H1 (cell line): ENCODE measurements at regions not wholly inside any gene's neighbourhood (a gene's known extent, or its start where the extent isn't known, plus 50 kb on each side); places are given as distances from the start of the nearest gene placed in this dataset.

Experiments
- CTCF ChIA-PET: fragments of 300-600 bp; sonication (Branson Sonifier 250); formaldehyde crosslinking; loops from one replicate; lab custom pipeline; 2021; ENCODE audit not compliant: partially characterized antibody; lab: Charles Lee
- POLR2A ChIA-PET: fragments of 300-600 bp; sonication (Branson Sonifier 250); formaldehyde crosslinking; loops from one replicate; lab custom pipeline; 2021; ENCODE audit warnings: inconsistent platforms; ENCODE audit not compliant: partially characterized antibody; lab: Charles Lee
- DNase-seq, 2 experiments: peaks; one replicate each; pipeline versions ENCODE4 v3.0.0 to v3.0.0-alpha.2; 2010 to 2022; ENCODE audit warnings: low spot score in 2 of 2, low read depth in 1 of 2, mixed read lengths in 1 of 2
- FAIRE-seq: peaks from 2 replicates; lab custom pipeline; 2011; peaks lifted over from hg19 to GRCh38; lab: Jason Lieb, UNC
- H2AFZ ChIP-seq: 2 replicates; pipeline ENCODE4 v1.8.1; 2012; ENCODE audit warnings: low read length, inconsistent platforms
- H2AK5ac ChIP-seq: 2 replicates; pipeline ENCODE4 v1.6.1; 2013; ENCODE audit warnings: low read depth, low read length
- H2BK120ac ChIP-seq: replicated peaks from 2 replicates; pipeline ENCODE3; 2013; ENCODE audit warnings: low read depth, low read length, inconsistent platforms
- H2BK12ac ChIP-seq: 2 replicates; pipeline ENCODE4 v1.6.1; 2013; ENCODE audit warnings: low read depth, low read length
- H2BK15ac ChIP-seq: 2 replicates; pipeline ENCODE4 v1.6.1; 2013; ENCODE audit warnings: low read length
- H2BK20ac ChIP-seq: 2 replicates; pipeline ENCODE4 v1.6.1; 2013; ENCODE audit warnings: low read length
- H2BK5ac ChIP-seq: 2 replicates; pipeline ENCODE4 v1.6.1; 2013; ENCODE audit warnings: low read depth, low read length
- H3K14ac ChIP-seq: 2 replicates; pipeline ENCODE4 v1.6.1; 2013; ENCODE audit warnings: inconsistent platforms; ENCODE audit not compliant: insufficient read length
- H3K18ac ChIP-seq: 2 replicates; pipeline ENCODE4 v1.6.1; 2013; ENCODE audit warnings: low read length; ENCODE audit errors: extremely low read depth
- H3K23ac ChIP-seq: 2 replicates; pipeline ENCODE4 v1.6.1; 2013; ENCODE audit warnings: inconsistent platforms; ENCODE audit not compliant: insufficient read length
- H3K23me2 ChIP-seq: 2 replicates; pipeline ENCODE4 v1.6.1; 2013; ENCODE audit warnings: low read depth, low read length
- H3K27ac ChIP-seq: 2 replicates; pipeline ENCODE4 v1.6.1; 2011; ENCODE audit warnings: low read depth, low read length, inconsistent platforms
- H3K27me3 ChIP-seq, 4 experiments: replicated peaks in 1 of 4; 1 replicate in 1 of 4; 2 replicates in 3 of 4; pipeline versions ENCODE4 v1.6.1 to v1.8.1; 2011 to 2013; ENCODE audit warnings: low read length in 3 of 4, mild to moderate bottlenecking in 3 of 4, inconsistent platforms in 2 of 4, mixed read lengths in 2 of 4, moderate library complexity in 1 of 4; ENCODE audit not compliant: control insufficient read depth in 3 of 4, insufficient read depth in 3 of 4; ENCODE audit errors: extremely low read depth in 1 of 4
- H3K36me3 ChIP-seq, 4 experiments: 2 replicates each; pipeline versions ENCODE4 v1.6.1 to v1.8.1; 2011 to 2013; ENCODE audit warnings: mild to moderate bottlenecking in 4 of 4, low read length in 3 of 4, moderate library complexity in 2 of 4, control low read depth in 1 of 4, inconsistent platforms in 1 of 4; ENCODE audit not compliant: insufficient read depth in 4 of 4, control insufficient read depth in 2 of 4
- H3K4ac ChIP-seq: replicated peaks from 2 replicates; pipeline ENCODE3; 2013; ENCODE audit warnings: low read length, low read depth, mixed read lengths, inconsistent platforms; ENCODE audit not compliant: insufficient read length
- H3K4me1 ChIP-seq, 4 experiments: replicated peaks in 1 of 4; 1 replicate in 1 of 4; 2 replicates in 3 of 4; pipeline versions ENCODE4 v1.6.1 to v1.8.1; 2011 to 2013; ENCODE audit warnings: low read length in 3 of 4, inconsistent platforms in 2 of 4, mixed read lengths in 1 of 4; ENCODE audit not compliant: insufficient read depth in 4 of 4, control insufficient read depth in 3 of 4
- H3K4me2 ChIP-seq, 2 experiments: 2 replicates each; pipeline versions ENCODE4 v1.6.1 to v1.8.1; 2011 to 2013; ENCODE audit warnings: low read depth in 2 of 2, low read length in 2 of 2, control low read depth in 1 of 2, inconsistent platforms in 1 of 2, mild to moderate bottlenecking in 1 of 2; ENCODE audit not compliant: insufficient read depth in 1 of 2
- H3K4me3 ChIP-seq, 4 experiments: fragments of 200-600, 300-600 bp in 1 of 4; sonication (generic), shearing (Covaris generic), sonication (Bioruptor Twin) in 1 of 4; 2 replicates each; pipeline versions ENCODE4 v1.5.1 to v1.8.1; 2011 to 2016; ENCODE audit warnings: low read length in 4 of 4, low read depth in 3 of 4, control low read depth in 2 of 4, inconsistent platforms in 2 of 4, mild to moderate bottlenecking in 2 of 4, mixed read lengths in 1 of 4, moderate library complexity in 1 of 4; ENCODE audit not compliant: insufficient read depth in 2 of 4; ENCODE audit errors: extremely low read depth in 1 of 4
- H3K56ac ChIP-seq: replicated peaks from 2 replicates; pipeline ENCODE3; 2013; ENCODE audit warnings: low read depth, mild to moderate bottlenecking, mixed read lengths, low read length, inconsistent platforms; ENCODE audit not compliant: insufficient read length
- H3K79me1 ChIP-seq: 2 replicates; pipeline ENCODE4 v1.6.1; 2013; ENCODE audit warnings: low read depth, low read length, control low read depth
- H3K79me2 ChIP-seq, 2 experiments: 2 replicates each; pipeline versions ENCODE4 v1.6.1 to v1.8.1; 2012 to 2013; ENCODE audit warnings: low read length in 2 of 2, mild to moderate bottlenecking in 2 of 2, inconsistent platforms in 1 of 2; ENCODE audit not compliant: insufficient read depth in 2 of 2, control insufficient read depth in 1 of 2
- H3K9ac ChIP-seq, 4 experiments: replicated peaks in 1 of 4; 1 replicate in 1 of 4; 2 replicates in 3 of 4; pipeline versions ENCODE4 v1.6.1 to v1.8.1; 2011 to 2013; ENCODE audit warnings: low read depth in 3 of 4, low read length in 3 of 4, control low read depth in 2 of 4, mild to moderate bottlenecking in 2 of 4, moderate library complexity in 2 of 4, inconsistent platforms in 1 of 4; ENCODE audit errors: extremely low read depth in 1 of 4
- H3K9me3 ChIP-seq, 2 experiments: 2 replicates each; pipeline versions ENCODE4 v1.6.1 to v1.8.1; 2012 to 2013; ENCODE audit warnings: mild to moderate bottlenecking in 2 of 2, moderate library complexity in 2 of 2, control low read depth in 1 of 2, inconsistent platforms in 1 of 2, low read depth in 1 of 2, low read length in 1 of 2, mixed read lengths in 1 of 2; ENCODE audit not compliant: insufficient read depth in 2 of 2
- H4K20me1 ChIP-seq, 2 experiments: replicated peaks in 1 of 2; 2 replicates each; pipeline versions ENCODE3 to v1.8.1; 2011 to 2013; ENCODE audit warnings: inconsistent platforms in 2 of 2, low read length in 2 of 2, mild to moderate bottlenecking in 1 of 2; ENCODE audit not compliant: insufficient read depth in 2 of 2, control insufficient read depth in 1 of 2
- H4K5ac ChIP-seq: 2 replicates; pipeline ENCODE4 v1.6.1; 2013; ENCODE audit warnings: low read length, low read depth, mixed read lengths, inconsistent platforms; ENCODE audit not compliant: insufficient read length
- H4K8ac ChIP-seq: 2 replicates; pipeline ENCODE4 v1.8.0; 2013; ENCODE audit warnings: mild to moderate bottlenecking, moderate library complexity, low read length, inconsistent platforms; ENCODE audit not compliant: insufficient read depth; ENCODE audit errors: extremely low read depth
- H4K91ac ChIP-seq: replicated peaks from 2 replicates; pipeline ENCODE3; 2013; ENCODE audit warnings: low read length, mixed read lengths, inconsistent platforms; ENCODE audit not compliant: insufficient read length
- ASH2L ChIP-seq: fragments of 200-600, 300-600 bp; sonication (generic); IDR thresholded peaks from one replicate; pipeline ENCODE4 v1.7.1; 2017; ENCODE audit warnings: low read length
- BCL11A ChIP-seq, 2 experiments: IDR thresholded peaks; one replicate each; pipeline ENCODE4 v1.6.1; 2011; ENCODE audit warnings: low read depth in 2 of 2, low read length in 2 of 2, mild to moderate bottlenecking in 2 of 2
- BRCA1 ChIP-seq: IDR thresholded peaks from 2 replicates; pipeline ENCODE4 v1.6.1; 2012; ENCODE audit warnings: low read depth, low read length, improper control_type of control experiment
- CREB1 ChIP-seq: IDR thresholded peaks from 2 replicates; pipeline ENCODE4 v1.6.1; 2012; ENCODE audit warnings: inconsistent platforms
- HDAC6 ChIP-seq: IDR thresholded peaks from one replicate; pipeline ENCODE4 v1.7.1; 2012; ENCODE audit warnings: low read depth, mild to moderate bottlenecking, inconsistent platforms, low read length, moderate library complexity
- KDM4A ChIP-seq: IDR thresholded peaks from one replicate; pipeline ENCODE4 v1.7.1; 2012; ENCODE audit warnings: low read depth, mild to moderate bottlenecking, moderate library complexity, low read length, inconsistent platforms; ENCODE audit not compliant: severe bottlenecking
- KDM5A ChIP-seq: fragments of 200-600 bp; IDR thresholded peaks from 2 replicates; pipeline ENCODE4 v1.7.1; 2012; ENCODE audit warnings: mild to moderate bottlenecking, low read length, inconsistent platforms, mixed read lengths
- MAX ChIP-seq: IDR thresholded peaks from 2 replicates; pipeline ENCODE4 v1.6.1; 2012; ENCODE audit warnings: inconsistent platforms
- PHF8 ChIP-seq: fragments of 200-600 bp; sonication (generic); conservative IDR thresholded peaks from 2 replicates; pipeline ENCODE4 v1.7.1; 2012; ENCODE audit warnings: low read depth, mild to moderate bottlenecking, inconsistent platforms, low read length, moderate library complexity
- RXRA ChIP-seq: IDR thresholded peaks from 2 replicates; pipeline ENCODE4 v1.6.1; 2011; ENCODE audit warnings: low read depth, mild to moderate bottlenecking, low read length, moderate library complexity; ENCODE audit not compliant: insufficient read depth
- SAP30 ChIP-seq: fragments of 300-600 bp; sonication (generic); IDR thresholded peaks from 2 replicates; pipeline ENCODE4 v1.7.1; 2012; ENCODE audit warnings: low read length, moderate library complexity, mild to moderate bottlenecking, inconsistent platforms; ENCODE audit not compliant: insufficient read depth, insufficient replicate concordance
- SP1 ChIP-seq: IDR thresholded peaks from 2 replicates; pipeline ENCODE4 v1.6.1; 2011; ENCODE audit warnings: low read depth, low read length
- SRF ChIP-seq: IDR thresholded peaks from 2 replicates; pipeline ENCODE4 v1.6.1; 2011; ENCODE audit warnings: mild to moderate bottlenecking, low read depth, low read length, moderate library complexity
- TAF1 ChIP-seq: IDR thresholded peaks from 2 replicates; pipeline ENCODE4 v1.6.1; 2011; ENCODE audit warnings: mild to moderate bottlenecking, low read depth, low read length
- WGBS, 2 experiments: shearing (Covaris generic) in 1 of 2; methylation state at CpG; one replicate each; pipeline versions ENCODE4 v1.1.6 to v1.1.7; 2013 to 2015; ENCODE audit warnings: low lambda C conversion rate in 2 of 2, mixed read lengths in 2 of 2, inconsistent platforms in 1 of 2, low coverage in 1 of 2, missing lambda C conversion rate in 1 of 2; ENCODE audit not compliant: insufficient replicate concordance in 2 of 2, insufficient coverage in 1 of 2, insufficient read length in 1 of 2; ENCODE audit errors: extremely low coverage in 1 of 2, missing lambda C conversion rate in 1 of 2; 5-methylcytosine and 5-hydroxymethylcytosine counted together

GRCh38 chr10:78435484-78436221 lies 402.0 kb downstream of the RPS24 start:
- no peak overlapping the region for H3K4me3 ChIP-seq
- DNase-seq (no peak), FAIRE-seq (no peak)
- no peak overlapping the region for H2BK12ac ChIP-seq
- CTCF ChIA-PET: interaction anchor here (0.6 to 1.3 kb wide), 6 partner anchors 8 to 81 kb away, joined by 3 to 5 read pairs (median 3); no protein-coding TSS in a partner anchor
- no peak overlapping the region for H4K91ac ChIP-seq
- H3K9me3 ChIP-seq: no peaks in the 10 kb centered on the region
- no peak overlapping the region for H3K9ac ChIP-seq
- no peaks in the 10 kb centered on the region for H3K36me3 ChIP-seq
- no peaks in the 10 kb centered on the region for H3K27me3 ChIP-seq
- H2BK20ac ChIP-seq: no peak overlapping the region
- POLR2A ChIA-PET: no interaction called here
- no peaks in the 10 kb centered on the region for H3K79me2 ChIP-seq
- H2BK120ac ChIP-seq: no peak overlapping the region
- H3K18ac ChIP-seq: no peak overlapping the region; the same call in 1 of the 2 replicates
- H3K4me2 ChIP-seq: no peak overlapping the region
- H4K8ac ChIP-seq: peak overlapping the region; percentile 66; the same call in 1 of the 2 replicates
- no peak overlapping the region for H2BK5ac ChIP-seq
- no peak overlapping the region for H4K5ac ChIP-seq
- no peaks in the 10 kb centered on the region for H3K23me2 ChIP-seq
- H3K4me1 ChIP-seq: no peaks in the 10 kb centered on the region; a peak in 1 of 7 replicates
- no peak overlapping the region for H2BK15ac ChIP-seq
- no peak overlapping the region for H2AK5ac ChIP-seq
- H3K14ac ChIP-seq: no peak overlapping the region
- no peak overlapping the region for H3K27ac ChIP-seq
- H4K20me1 ChIP-seq: no peaks in the 10 kb centered on the region
- H3K23ac ChIP-seq: no peak overlapping the region
- no peak overlapping the region for H3K4ac ChIP-seq
- 86% methylated on average over 10 of the region's 10 CpGs; no CpG with 5 or more reads in 1 of the 2 experiments for WGBS, 2 experiments
- H3K79me1 ChIP-seq: no peaks in the 10 kb centered on the region
- H2AFZ ChIP-seq: 0 out of 2 replicates have a peak overlapping the region, but pooled peaks have one; percentile 12
- no peak overlapping the region for H3K56ac ChIP-seq
- TF ChIP-seq PHF8 (no peak), SRF (no peak), RXRA (no peak), KDM5A (no peak), BCL11A (IDR thresholded peaks at IDR 0.05; ENCODE audit: low read depth in 2 of 2, low read length in 2 of 2) (no peak), ASH2L (no peak), TAF1 (no peak), BRCA1 (no peak), KDM4A (no peak), MAX (no peak), SP1 (no peak), CREB1 (no peak), SAP30 (no peak), HDAC6 (no peak)
